ENCODE measurements at regions not wholly inside any gene's neighbourhood (a gene's known extent, or its start where the extent isn't known, plus 50 kb on each side); places are given as distances from the start of the nearest gene placed in this dataset.

DNA sequence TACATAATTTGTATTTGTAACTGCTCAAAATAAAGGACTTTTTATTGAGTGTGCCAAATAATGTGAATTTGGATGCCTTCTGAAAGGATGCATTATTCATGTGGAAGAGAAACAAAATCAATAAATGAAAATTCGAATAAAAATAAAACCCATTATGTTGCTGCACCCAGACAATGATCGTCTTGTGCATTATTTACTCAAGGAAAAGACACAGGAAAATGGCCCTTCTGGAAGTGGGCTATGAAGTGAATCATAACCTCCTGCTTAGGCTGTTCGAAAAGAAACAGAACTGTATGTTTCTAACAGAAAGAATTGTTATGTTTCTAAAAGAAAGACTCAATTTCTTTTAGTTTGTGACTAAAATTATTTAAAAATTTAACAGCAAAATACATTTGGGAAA, 168.9 kb upstream of the NFIB start:
- no peak for TF ChIP-seq CTCF (IDR thresholded peaks at IDR 0.05)
- TF ChIP-seq POLR2A (IDR thresholded peaks at IDR 0.05): no peak

Data from tibial nerve (tissue), 3 donors.